ENCODE measurements at regions not wholly inside any gene's neighbourhood (a gene's known extent, or its start where the extent isn't known, plus 50 kb on each side); places are given as distances from the start of the nearest gene placed in this dataset.
A peak's percentile ranks its signal among the peaks of the same experiment; 100 is the strongest.

DNA sequence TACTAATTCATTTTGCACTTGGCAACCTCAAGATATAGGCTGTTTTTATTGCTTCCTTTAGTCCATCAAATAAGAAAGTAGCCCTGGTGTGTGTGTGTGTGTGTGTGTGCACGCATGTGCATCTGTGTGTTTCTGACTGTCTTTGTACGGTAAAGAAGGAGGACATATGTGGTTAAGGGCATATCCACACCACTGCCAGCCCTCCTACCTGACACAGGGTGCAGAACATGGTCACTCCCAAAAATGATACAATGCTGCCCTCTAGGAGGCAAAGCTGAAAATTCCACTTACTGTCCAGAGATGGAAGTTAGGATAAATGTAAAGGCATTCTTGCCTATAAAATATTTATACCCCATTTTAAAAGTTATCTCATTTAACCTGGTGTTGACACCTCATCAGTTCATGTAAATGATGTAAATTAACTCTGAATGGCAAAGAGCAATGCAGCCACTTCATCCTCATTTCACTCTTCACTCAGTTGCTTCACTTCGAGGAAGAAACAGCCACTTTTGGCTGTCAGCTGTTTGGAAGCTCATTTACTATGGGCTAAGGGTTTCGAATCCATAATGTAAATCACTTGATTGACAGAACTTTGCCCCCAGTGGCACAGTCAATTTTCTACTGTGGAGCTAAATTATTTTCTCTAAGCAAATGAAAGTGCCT is 83.1 kb upstream of the MTNR1B start:
- peak; percentile 75 to 76 for DNase-seq

DNA sequence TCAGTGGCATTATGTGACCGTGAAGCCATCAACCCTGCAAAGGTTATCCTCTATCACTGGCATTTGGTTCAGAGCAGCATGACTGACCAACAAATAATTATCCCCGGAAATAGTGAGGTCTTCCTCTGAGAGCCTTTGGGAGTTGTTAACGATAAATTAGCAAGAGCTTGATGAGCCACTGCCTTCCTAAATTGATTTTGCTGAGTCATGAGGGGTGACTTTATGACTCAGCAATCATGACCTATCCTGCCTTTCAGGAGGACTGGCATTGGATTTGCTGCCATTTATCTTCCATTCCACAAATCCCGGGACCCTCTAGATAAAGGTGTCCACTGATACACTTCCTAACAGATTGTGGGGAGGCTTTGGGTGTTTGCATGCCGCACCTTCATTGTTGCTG is 80.8 kb upstream of the MTNR1B start:
- no peak for DNase-seq

- no peak for DNase-seq
Measured at GRCh38 chr11:92890846-92891245, 78.6 kb upstream of the MTNR1B start.

GRCh38 chr11:92892802-92893684 is 76.4 kb upstream of the MTNR1B start:
- DNase-seq, result no peak

DNA sequence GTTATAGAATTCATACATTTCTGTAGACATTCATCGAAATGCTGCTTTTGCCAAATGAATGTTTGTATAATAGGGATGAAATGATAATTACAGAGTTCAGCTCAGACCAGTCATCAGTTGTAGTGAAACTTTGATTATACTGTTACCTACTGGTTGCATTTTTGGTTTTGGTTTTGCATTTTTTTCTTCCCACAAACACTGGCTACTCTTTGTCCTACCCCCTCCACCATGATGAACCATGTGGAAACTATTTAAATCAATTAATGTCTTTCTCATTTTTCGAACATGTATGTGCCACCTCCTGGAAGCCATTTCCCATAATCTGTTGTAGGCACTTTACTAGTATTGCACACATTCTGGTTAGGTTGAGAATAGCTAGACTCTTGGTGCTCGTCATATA is 75.3 kb upstream of the MTNR1B start:
- no peak for DNase-seq

DNA sequence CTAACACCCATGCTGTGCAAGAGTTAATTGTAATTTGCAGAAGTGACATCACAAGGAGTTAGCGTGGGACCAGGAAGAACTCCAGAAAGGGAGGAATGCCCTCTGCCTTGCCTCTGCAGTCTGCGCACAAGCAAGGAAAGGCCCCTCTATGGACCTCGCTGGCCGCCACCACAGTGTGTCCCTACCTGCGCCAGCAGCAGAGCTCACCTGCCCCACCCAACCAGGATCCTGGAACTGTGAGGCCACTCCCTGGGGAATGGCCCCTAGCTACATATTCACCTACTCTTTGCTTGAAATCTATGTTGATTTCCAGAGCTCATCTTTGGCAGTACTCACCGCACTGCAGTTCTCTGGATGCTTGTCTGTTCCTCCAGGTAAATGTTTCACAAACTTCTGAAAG is 72.0 kb upstream of the MTNR1B start:
- no peak for DNase-seq

DNA sequence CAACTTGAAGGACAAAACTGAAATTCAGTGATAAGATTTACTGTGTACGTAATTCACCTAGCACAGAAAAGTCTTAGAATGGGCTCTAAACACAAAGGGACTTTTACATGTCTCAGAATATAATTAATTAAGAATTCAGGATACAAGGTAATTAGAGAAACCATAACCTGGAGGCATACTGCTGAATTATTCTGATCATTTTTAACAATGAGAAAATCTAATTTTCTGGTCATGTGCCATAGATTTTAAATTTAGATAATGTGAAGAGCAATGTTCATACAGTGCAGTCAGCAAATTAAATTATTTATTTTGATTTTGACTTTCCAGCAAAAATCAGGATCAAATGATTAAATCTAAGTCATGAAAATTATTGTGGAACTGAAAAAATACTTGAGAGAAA is 67.0 kb upstream of the MTNR1B start:
- no peak for DNase-seq

GRCh38 chr11:92907671-92908070 is 61.8 kb upstream of the MTNR1B start:
- no peak for DNase-seq

DNA sequence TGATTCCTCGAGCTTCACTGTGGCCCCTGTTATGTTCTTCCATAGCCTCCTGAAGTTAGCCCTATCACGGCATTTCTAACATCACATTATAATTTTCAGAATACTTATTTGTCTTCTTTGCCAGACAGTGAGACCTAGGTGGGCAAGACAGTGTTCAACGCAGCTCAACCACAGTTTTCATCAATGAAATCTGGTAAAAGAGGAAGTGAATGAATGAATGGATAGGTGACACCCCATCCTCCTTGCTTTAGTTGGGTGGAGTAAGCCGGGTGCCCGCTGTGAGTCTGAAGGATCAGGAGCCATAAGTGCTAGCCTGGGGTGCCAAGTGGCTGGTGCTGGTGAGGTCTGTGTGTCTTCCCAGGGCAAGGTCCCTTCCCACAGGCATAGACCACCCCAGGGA is 60.2 kb upstream of the MTNR1B start:
- DNase-seq, result no peak

- no peak for DNase-seq
Measured at GRCh38 chr11:92911478-92911877, 58.0 kb upstream of the MTNR1B start.

DNA sequence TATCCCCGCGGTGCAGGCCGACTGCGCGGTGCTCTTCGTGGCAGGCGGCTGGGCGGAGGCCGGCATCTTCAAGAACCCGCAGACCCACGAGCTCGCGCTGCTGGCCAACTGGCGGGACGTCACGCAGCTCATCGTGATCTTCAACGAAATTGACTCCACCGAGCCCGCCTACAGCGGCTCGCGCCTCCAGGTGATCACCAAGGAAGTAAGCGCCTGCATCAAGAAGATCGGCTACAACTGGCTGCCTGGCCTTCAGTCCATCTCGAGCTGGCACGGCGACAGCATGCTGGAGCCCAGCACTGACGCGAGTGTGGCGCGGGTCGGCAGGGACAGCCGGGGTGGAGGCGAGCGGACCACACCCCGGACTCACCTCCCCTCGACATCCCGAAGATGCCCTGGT is 53.9 kb upstream of the MTNR1B start:
- DNase-seq, result no peak

GRCh38 chr11:92916299-92916698 is 53.2 kb upstream of the MTNR1B start:
- no peak for DNase-seq

DNA sequence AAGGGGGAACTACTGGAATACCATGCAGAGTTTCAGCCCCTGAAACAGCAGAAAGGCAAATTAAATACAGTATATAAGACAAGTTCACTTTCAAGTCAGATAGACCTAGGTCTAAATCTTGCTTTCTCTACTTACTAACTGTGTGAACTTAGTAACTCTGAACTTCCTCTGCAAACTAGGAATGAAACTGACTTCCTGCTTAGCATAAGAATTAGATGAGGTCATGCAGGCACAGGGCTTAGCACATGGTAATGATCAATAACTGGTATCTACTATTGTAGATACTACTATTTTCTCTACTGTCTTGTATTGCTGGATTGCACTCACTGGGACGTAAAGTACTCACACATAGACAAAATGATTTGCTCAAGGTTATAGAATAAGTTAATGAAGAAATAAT is 51.5 kb upstream of the MTNR1B start:
- no peak for DNase-seq

DNA sequence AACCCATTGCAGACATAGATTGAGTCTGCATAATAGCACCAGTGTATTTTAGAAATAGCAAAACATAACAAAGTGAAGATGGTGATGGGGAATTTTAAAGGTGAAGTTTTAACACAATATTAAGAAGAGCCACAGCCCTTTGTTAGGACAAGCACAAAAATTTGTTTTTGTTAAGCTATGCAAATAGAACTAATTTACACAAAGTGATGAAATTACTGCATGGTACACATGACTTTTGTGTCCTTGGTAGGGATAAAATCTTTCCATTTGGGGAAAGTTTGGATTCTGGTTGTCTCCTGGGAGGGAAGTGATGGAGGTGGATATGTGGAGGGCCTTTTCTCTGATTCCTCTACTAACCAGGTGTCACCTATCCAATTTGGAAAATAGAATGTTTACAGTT is 50.4 kb upstream of the MTNR1B start:
- DNase-seq, result no peak
